HG02610 (cell line): ENCODE measurements at regions not wholly inside any gene's neighbourhood (a gene's known extent, or its start where the extent isn't known, plus 50 kb on each side); places are given as distances from the start of the nearest gene placed in this dataset.
"Not testable (repeated sequence)": the region's sequence is repeated elsewhere in the genome, so short reads cannot be mapped to it uniquely, and the experiment has no call there.

Experiments
- ATAC-seq: cut with Tn5 transposase; IDR thresholded peaks from one replicate; pipeline ENCODE4 v1.9.1; 2021; ENCODE audit warnings: mild to moderate bottlenecking, moderate library complexity; ENCODE audit not compliant: unreplicated experiment

DNA sequence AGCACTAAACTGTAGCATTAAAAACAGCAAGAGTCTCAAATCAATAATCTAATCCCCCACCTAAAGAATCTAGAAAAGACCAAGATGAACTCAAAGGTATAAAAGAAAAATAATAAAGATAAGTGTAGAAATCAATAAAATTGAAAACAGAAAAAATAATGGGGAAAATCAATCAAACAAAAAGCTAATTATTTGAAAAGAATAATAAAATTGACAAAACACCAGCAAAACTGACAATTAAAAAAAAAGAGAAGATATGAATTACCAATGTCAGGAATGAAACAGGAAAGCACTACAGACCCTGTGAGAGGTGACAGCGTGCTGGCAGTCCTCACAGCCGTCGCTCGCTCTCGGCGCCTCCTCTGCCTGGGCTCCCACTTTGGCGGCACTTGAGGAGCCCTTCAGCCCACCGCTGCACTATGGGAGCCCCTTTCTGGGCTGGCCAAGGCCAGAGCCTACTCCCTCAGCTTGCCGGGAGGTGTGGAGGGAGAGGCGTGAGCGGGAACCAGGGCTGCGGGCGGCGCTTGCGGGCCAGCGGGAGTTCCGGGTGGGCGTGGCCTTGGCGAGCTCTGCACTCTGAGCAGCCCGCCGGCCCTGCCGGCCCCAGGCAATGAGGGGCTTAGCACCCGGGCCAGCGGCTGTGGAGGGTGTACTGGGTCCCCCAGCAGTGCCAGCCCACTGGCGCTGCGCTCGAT, 105.3 kb upstream of the HEY2 start:
- not testable (repeated sequence) for ATAC-seq

- ATAC-seq: no peak
Measured at GRCh38 chr6:125647391-125647790, 102.0 kb upstream of the HEY2 start.

DNA sequence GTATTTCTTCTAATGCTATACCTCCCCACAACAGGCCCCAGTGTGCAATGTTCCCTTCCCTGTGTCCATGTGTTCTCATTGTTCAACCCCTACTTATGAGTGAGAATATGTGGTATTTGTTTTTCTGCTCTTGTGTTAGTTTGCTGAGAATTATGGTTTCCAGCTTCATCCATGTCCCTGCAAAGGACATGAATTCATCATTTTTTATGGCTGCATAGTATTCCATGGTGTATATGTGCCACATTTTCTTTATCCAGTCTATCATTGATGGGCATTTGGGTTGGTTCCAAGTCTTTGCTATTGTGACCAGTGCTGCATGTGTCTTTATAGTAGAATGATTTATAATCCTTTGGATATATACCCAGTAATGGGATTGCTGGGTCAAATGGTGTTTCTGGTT, 95.7 kb upstream of the HEY2 start:
- not testable (repeated sequence) for ATAC-seq

- ATAC-seq: no peak
Measured at GRCh38 chr6:125655511-125655910, 93.9 kb upstream of the HEY2 start.

- no peak for ATAC-seq
Measured at GRCh38 chr6:125656287-125656870, 93.1 kb upstream of the HEY2 start.

DNA sequence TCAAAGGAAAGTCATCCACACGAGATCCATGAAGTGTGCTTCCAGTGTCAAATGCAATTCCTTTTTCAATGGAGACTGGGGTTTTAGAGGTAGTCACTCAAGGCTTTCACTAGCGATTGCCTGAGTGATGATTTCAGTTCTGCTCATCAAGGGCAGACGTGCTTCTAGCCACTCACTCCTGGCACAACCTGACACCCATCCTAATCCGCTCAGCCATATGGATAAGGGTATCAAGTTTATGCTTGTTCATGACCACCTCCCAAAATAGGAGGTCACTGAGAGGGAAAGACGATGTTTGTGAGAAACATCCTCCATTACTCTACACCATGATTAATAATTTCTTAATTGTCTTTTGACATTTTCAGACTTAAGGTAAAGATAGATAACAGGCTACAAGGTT, 91.3 kb upstream of the HEY2 start:
- no peak for ATAC-seq

GRCh38 chr6:125658759-125659431, 90.5 kb upstream of the HEY2 start:
- ATAC-seq: no peak

DNA sequence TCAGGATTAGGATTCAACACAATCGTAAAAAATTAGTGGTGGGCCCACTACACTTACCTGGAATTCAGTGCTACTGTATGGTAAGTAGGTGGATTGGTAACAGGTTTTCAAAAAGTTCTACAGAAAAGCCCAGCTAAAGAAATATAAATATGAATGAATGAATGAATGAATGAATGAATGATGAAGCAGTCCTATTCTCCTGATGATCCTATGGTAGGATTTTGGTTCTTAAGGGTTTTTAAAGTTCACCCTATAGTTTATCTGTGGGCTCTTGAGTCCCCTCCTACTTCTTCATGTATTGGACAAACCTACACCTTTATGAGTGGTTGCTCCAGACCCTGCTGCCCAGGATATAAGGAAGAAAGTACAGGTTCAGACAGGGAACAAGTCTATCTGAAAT, 89.5 kb upstream of the HEY2 start:
- ATAC-seq: no peak

GRCh38 chr6:125662296-125662695, 87.1 kb upstream of the HEY2 start:
- ATAC-seq: no peak

DNA sequence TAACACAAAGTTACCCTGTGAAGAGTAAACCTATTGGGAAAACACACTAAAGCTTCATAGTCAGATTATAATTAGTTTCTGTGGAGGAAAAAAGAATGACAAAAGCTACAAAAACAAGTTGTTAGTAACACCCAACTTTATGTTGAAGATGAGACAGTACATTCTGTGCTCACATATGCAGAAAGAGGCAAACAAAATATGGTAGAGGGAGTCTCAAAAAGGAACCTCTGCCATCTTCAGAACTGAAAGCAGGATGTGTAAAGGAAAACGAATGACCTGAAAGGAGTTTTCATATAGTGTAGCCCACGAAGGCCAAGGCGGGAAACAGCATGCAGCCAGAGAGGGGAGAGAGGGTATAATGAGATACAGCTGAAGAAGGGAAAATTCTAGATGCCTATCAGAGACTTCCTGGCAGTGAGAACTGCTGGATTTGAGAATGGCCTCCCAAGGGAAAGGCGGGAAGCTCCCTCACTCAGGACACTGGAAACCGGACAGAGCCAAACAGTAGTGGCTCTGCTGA, 84.1 kb upstream of the HEY2 start:
- no peak for ATAC-seq

- no peak for ATAC-seq
Measured at GRCh38 chr6:125667326-125667725, 82.1 kb upstream of the HEY2 start.

- ATAC-seq: no peak
Measured at GRCh38 chr6:125668071-125668470, 81.4 kb upstream of the HEY2 start.

DNA sequence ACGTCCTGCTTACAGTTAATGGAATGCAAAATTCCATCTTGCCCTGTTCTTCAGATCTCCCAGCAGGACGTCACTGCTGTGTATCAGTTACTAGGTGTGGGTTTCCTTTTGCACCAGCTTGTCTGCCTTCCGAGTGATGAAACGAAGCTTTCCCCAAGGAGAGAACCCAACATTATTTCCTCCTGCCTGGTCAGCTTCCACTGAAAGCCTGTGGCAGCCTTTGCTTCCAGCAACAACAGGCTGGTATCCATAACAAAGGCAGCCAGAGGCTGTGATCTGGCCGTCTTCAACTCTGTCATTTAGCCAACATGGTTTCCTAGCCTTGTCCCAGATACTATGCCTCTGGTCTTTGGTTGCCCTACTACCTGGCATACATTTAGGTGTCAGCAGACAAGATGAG, 78.9 kb upstream of the HEY2 start:
- no peak for ATAC-seq

GRCh38 chr6:125671323-125671722, 78.1 kb upstream of the HEY2 start:
- ATAC-seq: no peak

GRCh38 chr6:125674230-125674629, 75.2 kb upstream of the HEY2 start:
- no peak for ATAC-seq

- no peak for ATAC-seq
Measured at GRCh38 chr6:125678601-125679000, 70.8 kb upstream of the HEY2 start.

GRCh38 chr6:125679128-125679527, 70.3 kb upstream of the HEY2 start:
- ATAC-seq: no peak

GRCh38 chr6:125679651-125680050, 69.8 kb upstream of the HEY2 start:
- ATAC-seq: no peak

GRCh38 chr6:125682939-125683338, 66.5 kb upstream of the HEY2 start:
- no peak for ATAC-seq

DNA sequence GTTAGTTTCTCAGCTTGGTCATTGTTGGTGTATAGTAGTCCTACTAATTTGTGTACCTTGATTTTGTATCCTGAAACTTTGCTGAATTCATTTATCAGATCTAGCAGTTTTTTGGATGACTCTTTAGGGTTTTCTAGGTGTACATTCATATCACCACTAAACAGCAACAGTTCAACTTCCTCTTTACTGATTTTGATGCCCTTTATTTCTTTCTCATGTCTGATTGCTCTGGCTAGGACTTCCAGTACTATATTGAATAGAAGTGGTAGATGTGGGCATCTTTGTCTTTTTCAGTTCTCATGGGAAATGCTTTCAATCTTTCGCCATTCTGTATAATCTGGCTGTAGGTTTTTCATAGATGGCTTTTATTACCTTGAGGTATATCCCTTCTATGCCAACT, 61.3 kb upstream of the HEY2 start:
- ATAC-seq: no peak

DNA sequence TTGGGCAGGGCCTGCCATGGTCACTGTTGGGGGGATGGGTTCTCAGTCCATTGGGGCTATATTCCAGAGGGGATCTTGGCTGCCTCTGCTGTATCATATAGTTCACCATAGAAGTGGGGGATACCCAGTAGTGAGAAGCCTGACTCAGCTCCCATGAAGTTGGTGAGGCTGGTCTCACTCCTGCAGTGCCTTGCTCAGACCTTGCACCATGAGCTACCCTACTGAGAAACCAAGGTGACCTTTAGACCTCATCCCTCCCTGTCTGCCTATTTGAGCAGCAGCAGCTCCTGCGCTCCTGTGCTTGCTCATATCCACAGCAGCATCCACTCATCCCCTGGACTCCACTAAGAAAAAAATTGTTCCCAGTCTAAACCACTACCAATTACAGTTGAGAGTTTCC, 56.0 kb upstream of the HEY2 start:
- no peak for ATAC-seq

DNA sequence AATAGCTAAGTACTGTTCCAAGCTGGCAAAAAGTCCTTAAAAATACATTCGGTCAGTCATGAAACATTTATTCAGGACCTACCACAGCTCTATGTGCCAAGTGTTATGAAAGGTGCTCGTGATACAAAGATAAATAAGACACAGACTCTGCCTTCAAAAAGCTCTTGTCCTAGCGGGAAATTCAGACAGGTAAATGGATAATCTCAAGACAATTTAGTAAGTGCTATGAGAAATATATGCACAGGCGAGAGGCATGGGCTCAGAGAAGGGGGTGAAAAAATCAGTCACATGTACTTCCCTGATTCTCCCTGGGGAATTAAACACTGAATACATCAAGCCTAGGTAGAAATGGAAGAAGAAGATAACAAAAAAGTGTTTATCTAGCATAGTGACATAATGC, 49.8 kb upstream of the HEY2 start:
- ATAC-seq: no peak
